Breast epithelium (tissue), 4 donors: ENCODE measurements at regions not wholly inside any gene's neighbourhood (a gene's known extent, or its start where the extent isn't known, plus 50 kb on each side); places are given as distances from the start of the nearest gene placed in this dataset.
"Not testable (repeated sequence)": the region's sequence is repeated elsewhere in the genome, so short reads cannot be mapped to it uniquely, and the experiment has no call there.

Experiments
- DNase-seq, 2 donors: peaks; one replicate each; pipeline ENCODE4 v3.0.0-alpha.2; 2019; ENCODE audit warnings: low spot score in 2 of 2
- H3K27ac ChIP-seq, 2 donors: fragments of 200-600 bp; sonication (generic) in 1 of 2; one replicate each; pipeline ENCODE4 v1.5.1; 2016 to 2019; ENCODE audit warnings: mild to moderate bottlenecking in 1 of 2
- H3K27me3 ChIP-seq, 2 donors: fragments of 200-600 bp; sonication (generic) in 1 of 2; one replicate each; pipeline versions ENCODE4 v1.5.1 to v1.6.0; 2017 to 2019; ENCODE audit warnings: control low read depth in 1 of 2, mild to moderate bottlenecking in 1 of 2
- H3K36me3 ChIP-seq: fragments of 200-600 bp; one replicate; pipeline ENCODE4 v1.5.1; 2019
- H3K4me1 ChIP-seq, 2 donors: fragments of 200-600 bp; sonication (generic); one replicate each; pipeline ENCODE4 v1.5.1; 2016 to 2019; ENCODE audit warnings: control low read depth in 1 of 2
- H3K4me3 ChIP-seq, 3 donors: fragments of 200-600 bp; sonication (generic); 1 replicate in 2 of 3; 2 replicates in 1 of 3; pipeline ENCODE4 v1.5.1; 2016 to 2019; ENCODE audit warnings: mild to moderate bottlenecking in 3 of 3, moderate library complexity in 2 of 3
- H3K9me3 ChIP-seq, 2 donors: fragments of 200-600 bp; sonication (generic) in 1 of 2; one replicate each; pipeline ENCODE4 v1.5.1; 2016 to 2019; ENCODE audit warnings: control low read depth in 1 of 2
- CTCF ChIP-seq, 3 donors: fragments of 450-650 bp; IDR thresholded peaks; one replicate each; pipeline ENCODE4 v1.5.1; 2016 to 2017; ENCODE audit warnings: antibody characterized with exemption in 3 of 3, mild to moderate bottlenecking in 3 of 3, moderate library complexity in 3 of 3
- POLR2A ChIP-seq: fragments of 450-650 bp; IDR thresholded peaks from one replicate; pipeline ENCODE4 v1.6.1; 2016; ENCODE audit warnings: antibody characterized with exemption, mild to moderate bottlenecking, moderate library complexity
- POLR2AphosphoS5 ChIP-seq, 3 donors: sonication (generic); formaldehyde crosslinking; IDR thresholded peaks; one replicate each; pipeline ENCODE4 v1.6.1; 2017; ENCODE audit warnings: antibody characterized with exemption in 3 of 3
- intact Hi-C: fragments of 100-400 bp; cut with DNase I; formaldehyde crosslinking; loops from one replicate; pipeline ENCODE4 v1.15.1; 2023; ENCODE audit warnings: low total_unique reads

DNA sequence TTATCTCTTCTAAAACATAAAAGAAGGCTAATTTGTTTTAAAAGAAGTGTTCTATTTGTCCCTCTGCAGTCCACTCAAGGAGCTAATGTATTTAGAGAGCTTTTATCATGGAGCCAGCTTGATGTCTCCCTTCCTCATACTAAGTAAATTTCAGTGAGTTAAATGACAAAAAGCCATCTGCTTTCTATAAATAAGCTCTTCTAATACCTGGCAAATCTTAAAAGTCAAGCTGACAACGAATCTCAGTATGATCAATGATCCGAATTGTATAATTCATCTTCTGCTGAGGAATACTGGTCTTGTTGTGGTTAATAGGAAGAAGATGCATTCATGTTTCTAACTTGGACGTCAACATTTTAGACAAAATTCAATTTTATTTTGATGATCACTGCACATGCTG lies 1390.7 kb downstream of the CDH8 start:
- Histone ChIP-seq H3K4me1 (no peaks in the 10 kb centered on the region), H3K4me3 (no peak overlapping the region), H3K27me3 (no peaks in the 10 kb centered on the region), H3K36me3 (no peaks in the 10 kb centered on the region), H3K9me3 (no peaks in the 10 kb centered on the region), H3K27ac (no peak overlapping the region)
- no peak for TF ChIP-seq POLR2AphosphoS5 (IDR thresholded peaks at IDR 0.05)
- no peak for TF ChIP-seq POLR2A
- no peak for TF ChIP-seq CTCF (IDR thresholded peaks at IDR 0.05)
- DNase-seq = no peak
- intact Hi-C loops = loop anchor here (10.0 kb wide), 1 partner anchor 471 kb away; no protein-coding TSS in a partner anchor

DNA sequence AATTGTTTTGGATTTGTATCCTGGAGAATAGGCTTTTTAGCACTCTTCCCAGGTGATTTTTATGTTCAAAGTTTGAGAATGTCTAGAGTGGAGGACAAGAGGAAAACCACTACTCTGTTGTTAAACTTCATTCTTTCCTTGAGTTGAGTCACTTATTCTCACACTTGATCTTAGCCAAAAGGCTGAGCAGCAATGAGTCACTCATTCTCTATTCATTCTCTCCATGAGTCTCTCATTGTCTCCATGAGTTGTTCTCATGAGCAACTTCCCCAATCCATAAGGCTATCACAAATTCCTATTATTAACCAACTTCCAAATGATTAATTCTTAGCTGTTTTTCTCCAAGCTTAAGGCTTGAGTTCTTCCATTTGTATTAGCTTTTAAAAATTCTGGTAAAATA lies 1393.3 kb downstream of the CDH8 start:
- intact Hi-C loops = loop anchor here (10.0 kb wide), 1 partner anchor 468 kb away; no protein-coding TSS in a partner anchor
- H3K27ac ChIP-seq = no peak overlapping the region
- DNase-seq = no peak
- TF ChIP-seq POLR2A = no peak
- TF ChIP-seq POLR2AphosphoS5 (IDR thresholded peaks at IDR 0.05) = no peak
- TF ChIP-seq CTCF (IDR thresholded peaks at IDR 0.05) = no peak
- no peaks in the 10 kb centered on the region for H3K4me1 ChIP-seq
- H3K36me3 ChIP-seq = no peaks in the 10 kb centered on the region
- no peak overlapping the region for H3K4me3 ChIP-seq
- H3K9me3 ChIP-seq = no peaks in the 10 kb centered on the region
- H3K27me3 ChIP-seq = no peaks in the 10 kb centered on the region

GRCh38 chr16:60641067-60641665 lies 1395.1 kb downstream of the CDH8 start:
- H3K27me3 ChIP-seq = no peaks in the 10 kb centered on the region
- H3K4me1 ChIP-seq = no peaks in the 10 kb centered on the region
- H3K9me3 ChIP-seq = no peaks in the 10 kb centered on the region
- no peak overlapping the region for H3K4me3 ChIP-seq
- H3K27ac ChIP-seq = no peak overlapping the region
- H3K36me3 ChIP-seq = no peaks in the 10 kb centered on the region
- no peak for TF ChIP-seq POLR2AphosphoS5 (IDR thresholded peaks at IDR 0.05)
- TF ChIP-seq POLR2A = no peak
- no peak for TF ChIP-seq CTCF (IDR thresholded peaks at IDR 0.05)
- no peak for DNase-seq
- intact Hi-C loops = loop anchor here (10.0 kb wide), 1 partner anchor 466 kb away; no protein-coding TSS in a partner anchor

DNA sequence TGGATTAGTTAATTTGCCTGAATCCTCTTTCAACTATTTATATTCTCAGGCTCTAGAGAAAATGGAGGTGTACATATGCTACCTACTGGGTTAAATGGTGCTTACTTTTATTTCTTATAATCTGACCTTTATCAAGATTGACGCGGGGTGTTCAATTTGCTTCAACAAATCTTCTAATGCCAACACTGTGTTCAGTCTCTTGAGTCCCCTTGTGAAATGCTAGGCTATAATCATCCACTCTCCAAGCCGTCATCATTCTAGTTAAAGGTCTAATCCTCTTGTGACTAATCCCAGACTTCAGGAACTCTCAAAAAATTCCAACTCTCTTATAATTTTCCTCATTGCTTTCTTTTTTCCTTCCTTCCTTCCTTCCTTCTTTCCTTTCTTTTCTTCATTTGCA lies 1396.2 kb downstream of the CDH8 start:
- Histone ChIP-seq H3K27me3 (no peaks in the 10 kb centered on the region), H3K4me1 (no peaks in the 10 kb centered on the region), H3K36me3 (no peaks in the 10 kb centered on the region), H3K27ac (no peak overlapping the region), H3K9me3 (no peaks in the 10 kb centered on the region), H3K4me3 (no peak overlapping the region)
- intact Hi-C loops = loop anchor here (10.0 kb wide), 1 partner anchor 465 kb away; no protein-coding TSS in a partner anchor
- TF ChIP-seq POLR2A = no peak
- no peak for DNase-seq

DNA sequence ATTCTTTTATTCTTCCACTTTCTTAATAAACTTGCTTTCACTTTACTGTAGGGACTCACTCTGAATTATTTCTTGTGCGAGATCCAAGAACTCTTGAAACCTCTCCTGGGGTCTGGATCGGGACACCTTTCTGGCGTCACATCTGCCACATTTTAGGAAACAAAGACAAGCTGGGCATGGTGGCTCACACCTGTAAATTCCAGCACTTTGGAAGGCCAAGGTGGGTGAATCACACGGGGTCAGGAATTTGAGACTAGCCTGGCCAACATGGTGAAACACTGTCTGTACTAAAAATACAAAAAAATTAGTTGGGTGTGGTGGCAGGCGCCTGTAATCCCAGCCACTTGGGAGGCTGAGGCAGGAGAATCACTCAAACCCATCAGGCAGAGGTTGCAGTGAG lies 1399.6 kb downstream of the CDH8 start:
- H3K9me3 ChIP-seq, H3K36me3 ChIP-seq, H3K4me3 ChIP-seq, H3K27me3 ChIP-seq, DNase-seq, H3K27ac ChIP-seq, intact Hi-C loops, H3K4me1 ChIP-seq: not testable (repeated sequence)

GRCh38 chr16:60636117-60636516 lies 1400.1 kb downstream of the CDH8 start:
- DNase-seq = no peak
- Histone ChIP-seq H3K4me3 (no peak overlapping the region), H3K36me3 (no peaks in the 10 kb centered on the region), H3K27ac (no peak overlapping the region), H3K27me3 (no peaks in the 10 kb centered on the region), H3K9me3 (peaks cover 0 to 6% of the 10 kb centered on the region in 2 donors), H3K4me1 (no peaks in the 10 kb centered on the region)
- TF ChIP-seq CTCF (IDR thresholded peaks at IDR 0.05) (no peak), POLR2A (no peak), POLR2AphosphoS5 (IDR thresholded peaks at IDR 0.05) (no peak)
- intact Hi-C loops = no loop called here
